ENCODE measurements at regions not wholly inside any gene's neighbourhood (a gene's known extent, or its start where the extent isn't known, plus 50 kb on each side); places are given as distances from the start of the nearest gene placed in this dataset.

- no peak for TF ChIP-seq POLR2A (IDR thresholded peaks at IDR 0.05)
- TF ChIP-seq, protein P1, sequence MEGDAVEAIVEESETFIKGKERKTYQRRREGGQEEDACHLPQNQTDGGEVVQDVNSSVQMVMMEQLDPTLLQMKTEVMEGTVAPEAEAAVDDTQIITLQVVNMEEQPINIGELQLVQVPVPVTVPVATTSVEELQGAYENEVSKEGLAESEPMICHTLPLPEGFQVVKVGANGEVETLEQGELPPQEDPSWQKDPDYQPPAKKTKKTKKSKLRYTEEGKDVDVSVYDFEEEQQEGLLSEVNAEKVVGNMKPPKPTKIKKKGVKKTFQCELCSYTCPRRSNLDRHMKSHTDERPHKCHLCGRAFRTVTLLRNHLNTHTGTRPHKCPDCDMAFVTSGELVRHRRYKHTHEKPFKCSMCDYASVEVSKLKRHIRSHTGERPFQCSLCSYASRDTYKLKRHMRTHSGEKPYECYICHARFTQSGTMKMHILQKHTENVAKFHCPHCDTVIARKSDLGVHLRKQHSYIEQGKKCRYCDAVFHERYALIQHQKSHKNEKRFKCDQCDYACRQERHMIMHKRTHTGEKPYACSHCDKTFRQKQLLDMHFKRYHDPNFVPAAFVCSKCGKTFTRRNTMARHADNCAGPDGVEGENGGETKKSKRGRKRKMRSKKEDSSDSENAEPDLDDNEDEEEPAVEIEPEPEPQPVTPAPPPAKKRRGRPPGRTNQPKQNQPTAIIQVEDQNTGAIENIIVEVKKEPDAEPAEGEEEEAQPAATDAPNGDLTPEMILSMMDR (IDR thresholded peaks at IDR 0.05) = no peak
- TF ChIP-seq POLR2AphosphoS5 (IDR thresholded peaks at IDR 0.05) = no peak
Measured at GRCh38 chr4:137609718-137610430, 77.6 kb upstream of the PCDH18 start.

Data from stomach (tissue), 4 donors.